ENCODE measurements at regions not wholly inside any gene's neighbourhood (a gene's known extent, or its start where the extent isn't known, plus 50 kb on each side); places are given as distances from the start of the nearest gene placed in this dataset.

DNA sequence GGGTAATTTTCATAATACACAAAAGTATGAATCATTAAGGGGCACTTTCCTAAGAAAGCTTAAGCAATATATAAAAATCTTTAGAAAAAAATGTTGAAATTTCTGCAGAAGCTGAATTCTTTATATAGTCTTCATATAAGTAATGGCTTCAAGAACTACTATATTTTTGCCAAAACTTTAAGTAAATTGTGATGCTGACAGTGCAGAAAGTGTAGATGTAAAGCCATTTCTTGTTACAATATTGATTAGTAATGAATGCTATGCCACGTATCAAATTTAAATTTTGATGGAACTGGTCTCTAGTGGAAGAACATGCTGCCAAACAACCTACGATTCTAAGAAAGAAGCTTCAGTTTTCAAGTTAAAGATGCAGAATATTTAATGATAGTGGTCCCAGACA is 1210.0 kb downstream of the SLITRK1 start:
- ChIA-PET POLR2A (no interaction called here), CTCF (no interaction called here)
- no peak overlapping the region for H3K4me3 ChIP-seq (ENCODE audit: low read depth, low read length)
- TF ChIP-seq, protein P1, sequence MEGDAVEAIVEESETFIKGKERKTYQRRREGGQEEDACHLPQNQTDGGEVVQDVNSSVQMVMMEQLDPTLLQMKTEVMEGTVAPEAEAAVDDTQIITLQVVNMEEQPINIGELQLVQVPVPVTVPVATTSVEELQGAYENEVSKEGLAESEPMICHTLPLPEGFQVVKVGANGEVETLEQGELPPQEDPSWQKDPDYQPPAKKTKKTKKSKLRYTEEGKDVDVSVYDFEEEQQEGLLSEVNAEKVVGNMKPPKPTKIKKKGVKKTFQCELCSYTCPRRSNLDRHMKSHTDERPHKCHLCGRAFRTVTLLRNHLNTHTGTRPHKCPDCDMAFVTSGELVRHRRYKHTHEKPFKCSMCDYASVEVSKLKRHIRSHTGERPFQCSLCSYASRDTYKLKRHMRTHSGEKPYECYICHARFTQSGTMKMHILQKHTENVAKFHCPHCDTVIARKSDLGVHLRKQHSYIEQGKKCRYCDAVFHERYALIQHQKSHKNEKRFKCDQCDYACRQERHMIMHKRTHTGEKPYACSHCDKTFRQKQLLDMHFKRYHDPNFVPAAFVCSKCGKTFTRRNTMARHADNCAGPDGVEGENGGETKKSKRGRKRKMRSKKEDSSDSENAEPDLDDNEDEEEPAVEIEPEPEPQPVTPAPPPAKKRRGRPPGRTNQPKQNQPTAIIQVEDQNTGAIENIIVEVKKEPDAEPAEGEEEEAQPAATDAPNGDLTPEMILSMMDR (IDR thresholded peaks at IDR 0.05; ENCODE audit: insufficient read depth, low read length, missing control alignments) = no peak
- no peak for DNase-seq (ENCODE audit: low read depth, low spot score)

DNA sequence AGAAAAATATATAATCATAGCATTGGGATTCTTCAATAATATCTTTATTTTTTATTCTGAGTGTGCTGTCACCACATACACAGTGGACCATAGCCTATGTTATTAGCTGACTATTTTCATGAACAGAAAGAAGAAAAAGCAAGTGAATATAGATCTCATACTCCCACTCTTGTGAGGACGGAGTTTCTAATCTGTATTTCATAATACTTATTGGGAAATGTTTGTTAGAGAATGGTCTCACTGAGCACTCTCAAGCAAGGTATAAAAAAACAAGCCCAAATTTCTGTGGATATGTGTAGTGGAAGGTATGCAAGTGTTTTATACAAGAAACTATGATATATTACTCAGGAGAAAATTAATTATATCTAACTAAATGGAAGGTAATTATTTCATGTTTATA is 1218.1 kb downstream of the SLITRK1 start:
- no peak overlapping the region for H3K4me3 ChIP-seq (ENCODE audit: low read depth, low read length)
- TF ChIP-seq, protein P1 (IDR thresholded peaks at IDR 0.05; ENCODE audit: insufficient read depth, low read length, missing control alignments) = no peak
- DNase-seq (ENCODE audit: low read depth, low spot score) = no peak
- ChIA-PET CTCF (no interaction called here), POLR2A (no interaction called here)

DNA sequence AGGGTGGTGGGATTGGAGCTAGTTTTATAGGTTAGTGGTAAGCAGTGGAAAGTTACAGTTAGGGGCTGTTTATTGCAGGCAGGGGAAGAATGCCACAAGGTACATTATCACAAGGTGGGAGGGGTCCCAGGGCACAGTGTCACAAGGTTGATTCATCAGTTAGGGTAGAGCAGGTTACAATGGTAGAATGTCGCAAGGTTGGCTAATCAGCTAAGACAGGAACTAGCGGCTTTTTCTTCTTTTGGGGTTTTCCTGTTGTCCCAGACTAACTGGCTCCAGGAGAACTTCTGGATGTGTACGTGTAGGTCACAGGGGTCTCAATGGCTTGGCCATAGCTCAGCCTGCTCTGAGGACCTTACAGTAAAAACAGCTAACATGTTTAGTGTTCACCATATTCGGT is 1221.1 kb downstream of the SLITRK1 start:
- no peak overlapping the region for H3K4me3 ChIP-seq (ENCODE audit: low read depth, low read length)
- ChIA-PET CTCF (no interaction called here), POLR2A (no interaction called here)
- TF ChIP-seq, protein P1 (IDR thresholded peaks at IDR 0.05; ENCODE audit: insufficient read depth, low read length, missing control alignments) = no peak
- DNase-seq (ENCODE audit: low read depth, low spot score) = no peak

DNA sequence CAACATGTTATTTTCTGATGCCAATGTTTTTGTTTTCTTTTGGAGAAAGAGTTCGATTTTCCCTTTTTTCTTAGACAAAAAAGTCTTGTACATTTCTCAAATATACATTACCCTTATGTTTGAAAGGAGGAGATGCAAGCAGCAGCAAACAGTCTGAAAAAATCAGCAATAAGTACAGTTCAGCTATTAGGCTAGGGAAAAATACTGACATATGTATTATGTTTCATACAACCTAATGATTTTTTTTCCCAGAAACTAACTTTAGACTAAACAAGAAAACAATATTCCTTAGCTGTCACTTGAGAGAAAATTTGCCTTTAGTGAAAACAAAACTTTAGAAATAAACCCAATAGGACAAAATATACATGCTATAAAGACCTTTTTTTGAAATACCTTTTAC is 1223.5 kb downstream of the SLITRK1 start:
- TF ChIP-seq, protein P1 (IDR thresholded peaks at IDR 0.05; ENCODE audit: insufficient read depth, low read length, missing control alignments) = no peak
- POLR2A ChIA-PET = no interaction called here
- H3K4me3 ChIP-seq (ENCODE audit: low read depth, low read length) = no peak overlapping the region
- no peak for DNase-seq (ENCODE audit: low read depth, low spot score)
- CTCF ChIA-PET = no interaction called here

DNA sequence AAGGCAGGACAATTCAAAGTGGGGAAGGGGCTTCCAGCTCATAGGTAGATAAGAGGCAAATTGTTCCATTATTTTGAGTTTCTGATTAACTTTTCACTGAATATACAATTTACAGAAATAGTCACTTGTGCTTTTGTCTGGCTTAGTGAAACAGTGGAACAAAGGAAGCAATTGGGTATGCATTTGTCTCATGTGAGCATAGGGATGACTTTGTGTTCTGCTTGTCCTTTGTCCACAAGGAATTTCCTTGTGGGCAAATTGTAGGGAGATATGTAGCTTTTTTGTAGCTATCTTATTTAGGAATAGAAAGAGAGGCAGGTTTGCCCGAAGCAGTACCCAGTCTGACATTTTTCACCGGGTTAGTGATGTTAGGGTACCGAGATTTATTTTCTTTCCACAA is 1224.8 kb downstream of the SLITRK1 start:
- TF ChIP-seq, protein P1 (IDR thresholded peaks at IDR 0.05; ENCODE audit: insufficient read depth, low read length, missing control alignments) = no peak
- H3K4me3 ChIP-seq (ENCODE audit: low read depth, low read length) = no peak overlapping the region
- CTCF ChIA-PET = no interaction called here
- DNase-seq (ENCODE audit: low read depth, low spot score) = no peak
- POLR2A ChIA-PET = no interaction called here

DNA sequence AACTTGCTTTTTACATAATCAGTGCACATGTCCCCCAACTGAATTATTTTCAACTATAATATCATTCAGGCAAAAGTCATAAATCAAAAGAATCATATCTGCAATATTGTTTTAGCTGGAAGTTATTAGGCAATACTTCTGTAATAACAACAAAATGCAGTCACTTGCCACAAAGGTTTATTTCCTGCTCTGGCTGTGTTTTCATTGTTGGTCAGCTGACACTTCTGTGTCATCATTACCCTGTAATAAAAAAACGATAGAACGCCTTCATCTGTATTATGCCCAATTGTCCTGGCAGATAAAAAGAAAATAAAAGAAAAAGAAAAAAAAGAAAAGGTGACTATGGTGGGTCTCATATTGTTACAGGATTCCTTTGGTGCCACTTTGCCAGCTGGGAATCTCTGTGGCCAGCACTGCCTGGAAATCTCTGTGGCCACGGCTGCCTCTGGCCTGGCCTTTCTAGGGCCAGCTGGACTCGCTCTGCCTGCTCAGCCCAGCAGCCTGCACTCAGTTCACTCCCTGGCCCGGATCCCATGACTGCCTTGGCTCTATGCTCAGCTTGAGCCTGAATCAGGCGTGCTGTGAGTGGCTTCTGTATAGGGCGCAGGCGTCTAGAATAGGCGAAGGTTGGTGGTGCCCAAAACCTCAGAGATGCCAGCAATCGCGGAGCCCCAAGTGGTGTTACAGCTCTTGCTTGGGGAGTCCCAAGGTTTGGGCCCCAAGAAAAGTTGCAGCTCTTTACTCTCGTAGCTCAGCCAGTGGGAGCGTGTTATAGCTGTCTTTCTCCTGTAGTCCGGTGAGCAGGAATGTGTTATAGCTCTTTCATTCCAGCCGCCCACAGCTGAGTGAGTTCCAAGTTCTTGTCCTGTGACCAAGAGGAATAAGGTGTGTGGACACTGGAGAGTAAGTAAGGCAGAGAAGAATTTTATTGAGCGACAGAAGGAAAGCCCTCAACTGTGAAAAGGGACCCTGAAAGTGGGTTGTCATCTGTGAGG is 1227.1 kb downstream of the SLITRK1 start:
- DNase-seq (ENCODE audit: low read depth, low spot score) = no peak
- H3K4me3 ChIP-seq (ENCODE audit: low read depth, low read length) = no peak overlapping the region
- TF ChIP-seq, protein P1 (IDR thresholded peaks at IDR 0.05; ENCODE audit: insufficient read depth, low read length, missing control alignments) = no peak
- ChIA-PET POLR2A (no interaction called here), CTCF (no interaction called here)
